Neuron (in vitro differentiated cells): ENCODE measurements at regions not wholly inside any gene's neighbourhood (a gene's known extent, or its start where the extent isn't known, plus 50 kb on each side); places are given as distances from the start of the nearest gene placed in this dataset.

Source experiments
- H2AFZ ChIP-seq: one replicate; pipeline ENCODE4 v1.6.1; 2013; ENCODE audit warnings: low read depth, mild to moderate bottlenecking, inconsistent platforms, low read length, moderate library complexity
- H3K27me3 ChIP-seq: one replicate; pipeline ENCODE4 v1.6.1; 2013; ENCODE audit warnings: low read length; ENCODE audit not compliant: insufficient read depth
- H3K36me3 ChIP-seq: one replicate; pipeline ENCODE4 v1.6.1; 2013; ENCODE audit warnings: low read length; ENCODE audit not compliant: insufficient read depth
- H3K4me1 ChIP-seq: one replicate; pipeline ENCODE4 v1.6.1; 2013; ENCODE audit warnings: low read length; ENCODE audit not compliant: insufficient read depth
- H3K4me3 ChIP-seq: 2 replicates; pipeline ENCODE4 v1.5.1; 2013; ENCODE audit warnings: mild to moderate bottlenecking, low read length, moderate library complexity
- H3K9me3 ChIP-seq: one replicate; pipeline ENCODE4 v1.6.1; 2013; ENCODE audit warnings: low read length

- no peaks in the 10 kb centered on the region for H3K36me3 ChIP-seq
- H3K4me1 ChIP-seq, result no peaks in the 10 kb centered on the region
- no peak overlapping the region for H3K4me3 ChIP-seq
- no peaks in the 10 kb centered on the region for H3K9me3 ChIP-seq
- no peaks in the 10 kb centered on the region for H3K27me3 ChIP-seq
- no peak overlapping the region for H2AFZ ChIP-seq
Observed at GRCh38 chr1:242735323-242735722, 210.8 kb upstream of the PLD5 start.

GRCh38 chr1:242731446-242731845, 206.9 kb upstream of the PLD5 start:
- Histone ChIP-seq H3K27me3 (no peaks in the 10 kb centered on the region), H3K9me3 (no peaks in the 10 kb centered on the region), H3K4me1 (no peaks in the 10 kb centered on the region), H3K4me3 (no peak overlapping the region), H2AFZ (no peak overlapping the region), H3K36me3 (no peaks in the 10 kb centered on the region)

- Histone ChIP-seq H3K27me3 (no peaks in the 10 kb centered on the region), H2AFZ (no peak overlapping the region), H3K4me3 (no peak overlapping the region), H3K36me3 (no peaks in the 10 kb centered on the region), H3K9me3 (no peaks in the 10 kb centered on the region), H3K4me1 (peaks cover 4% of the 10 kb centered on the region)
Observed at GRCh38 chr1:242728696-242729095, 204.2 kb upstream of the PLD5 start.

GRCh38 chr1:242723044-242723716, 198.7 kb upstream of the PLD5 start:
- Histone ChIP-seq H3K36me3 (no peaks in the 10 kb centered on the region), H3K4me3 (no peak overlapping the region), H3K4me1 (peaks cover 11% of the 10 kb centered on the region), H2AFZ (no peak overlapping the region), H3K9me3 (no peaks in the 10 kb centered on the region), H3K27me3 (no peaks in the 10 kb centered on the region)

- H3K36me3 ChIP-seq, result no peaks in the 10 kb centered on the region
- H3K9me3 ChIP-seq, result no peaks in the 10 kb centered on the region
Observed at GRCh38 chr1:242718967-242719366, 194.5 kb upstream of the PLD5 start.

GRCh38 chr1:242712248-242712647, 187.8 kb upstream of the PLD5 start:
- H2AFZ ChIP-seq, result no peak overlapping the region
- no peaks in the 10 kb centered on the region for H3K9me3 ChIP-seq
- H3K4me1 ChIP-seq, result no peaks in the 10 kb centered on the region
- no peaks in the 10 kb centered on the region for H3K36me3 ChIP-seq
- H3K4me3 ChIP-seq, result no peak overlapping the region
- no peaks in the 10 kb centered on the region for H3K27me3 ChIP-seq

More at GRCh38 chr1:242718967-242719366, 194.5 kb upstream of the PLD5 start:
- Histone ChIP-seq H2AFZ (no peak overlapping the region), H3K4me3 (no peak overlapping the region), H3K4me1 (peaks cover 10% of the 10 kb centered on the region), H3K27me3 (no peaks in the 10 kb centered on the region)

GRCh38 chr1:242710847-242711246, 186.3 kb upstream of the PLD5 start:
- Histone ChIP-seq H2AFZ (no peak overlapping the region), H3K27me3 (no peaks in the 10 kb centered on the region), H3K4me1 (no peaks in the 10 kb centered on the region), H3K36me3 (no peaks in the 10 kb centered on the region), H3K9me3 (no peaks in the 10 kb centered on the region), H3K4me3 (no peak overlapping the region)

GRCh38 chr1:242710286-242710685, 185.8 kb upstream of the PLD5 start:
- H3K4me1 ChIP-seq, result no peaks in the 10 kb centered on the region
- no peaks in the 10 kb centered on the region for H3K36me3 ChIP-seq
- H3K9me3 ChIP-seq, result no peaks in the 10 kb centered on the region
- no peaks in the 10 kb centered on the region for H3K27me3 ChIP-seq
- no peak overlapping the region for H2AFZ ChIP-seq
- H3K4me3 ChIP-seq, result no peak overlapping the region

GRCh38 chr1:242703467-242703866, 179.0 kb upstream of the PLD5 start:
- H3K4me3 ChIP-seq, result no peak overlapping the region
- H3K4me1 ChIP-seq, result no peaks in the 10 kb centered on the region
- no peaks in the 10 kb centered on the region for H3K9me3 ChIP-seq
- no peaks in the 10 kb centered on the region for H3K27me3 ChIP-seq
- H3K36me3 ChIP-seq, result no peaks in the 10 kb centered on the region
- H2AFZ ChIP-seq, result no peak overlapping the region

- no peaks in the 10 kb centered on the region for H3K4me1 ChIP-seq
- no peaks in the 10 kb centered on the region for H3K36me3 ChIP-seq
- no peak overlapping the region for H3K4me3 ChIP-seq
- H3K27me3 ChIP-seq, result no peaks in the 10 kb centered on the region
- H2AFZ ChIP-seq, result no peak overlapping the region
- H3K9me3 ChIP-seq, result no peaks in the 10 kb centered on the region
Observed at GRCh38 chr1:242692988-242693387, 168.5 kb upstream of the PLD5 start.

- Histone ChIP-seq H3K9me3 (no peaks in the 10 kb centered on the region), H3K4me1 (no peaks in the 10 kb centered on the region), H3K36me3 (no peaks in the 10 kb centered on the region), H3K4me3 (no peak overlapping the region), H3K27me3 (no peaks in the 10 kb centered on the region), H2AFZ (no peak overlapping the region)
Observed at GRCh38 chr1:242691610-242691945, 167.1 kb upstream of the PLD5 start.

GRCh38 chr1:242690849-242691609, 166.5 kb upstream of the PLD5 start:
- H2AFZ ChIP-seq, result no peak overlapping the region
- no peaks in the 10 kb centered on the region for H3K9me3 ChIP-seq
- no peaks in the 10 kb centered on the region for H3K4me1 ChIP-seq
- no peaks in the 10 kb centered on the region for H3K27me3 ChIP-seq
- H3K36me3 ChIP-seq, result no peaks in the 10 kb centered on the region
- H3K4me3 ChIP-seq, result no peak overlapping the region

- Histone ChIP-seq H3K4me3 (no peak overlapping the region), H2AFZ (no peak overlapping the region), H3K9me3 (no peaks in the 10 kb centered on the region), H3K27me3 (no peaks in the 10 kb centered on the region), H3K4me1 (no peaks in the 10 kb centered on the region), H3K36me3 (no peaks in the 10 kb centered on the region)
Observed at GRCh38 chr1:242689378-242689777, 164.9 kb upstream of the PLD5 start.
